ENCODE measurements at regions not wholly inside any gene's neighbourhood (a gene's known extent, or its start where the extent isn't known, plus 50 kb on each side); places are given as distances from the start of the nearest gene placed in this dataset.

DNA sequence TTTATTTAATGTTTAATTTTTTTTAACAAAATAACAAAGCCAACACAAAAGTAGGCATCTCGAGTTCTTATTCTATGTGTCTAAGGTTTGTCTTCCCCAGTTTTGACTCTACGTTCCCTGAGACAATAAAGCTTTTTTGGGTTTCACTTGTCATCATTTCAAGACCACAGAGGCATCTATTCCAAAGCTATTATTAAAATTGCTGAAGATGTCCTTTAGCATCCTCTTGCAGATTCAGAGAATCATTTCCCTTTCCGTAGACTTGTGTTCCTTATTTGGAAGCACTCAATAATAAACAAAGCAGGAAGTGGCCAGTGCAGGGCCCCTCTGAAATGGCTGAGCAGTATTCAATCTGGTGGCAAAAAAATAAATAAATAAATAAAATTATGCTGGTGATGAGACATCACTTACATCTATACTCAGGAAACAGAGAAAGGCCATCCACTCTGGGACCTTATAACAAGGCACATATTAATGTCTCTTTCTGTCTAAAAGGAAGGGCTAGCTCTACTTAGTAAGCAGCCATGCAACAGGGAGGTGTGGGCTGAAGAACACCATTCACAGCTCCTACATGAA is 362.3 kb downstream of the WDR72 start:
- DNase-seq = no peak

- DNase-seq = no peak
Observed at GRCh38 chr15:53395871-53396270, 363.6 kb downstream of the WDR72 start.

DNA sequence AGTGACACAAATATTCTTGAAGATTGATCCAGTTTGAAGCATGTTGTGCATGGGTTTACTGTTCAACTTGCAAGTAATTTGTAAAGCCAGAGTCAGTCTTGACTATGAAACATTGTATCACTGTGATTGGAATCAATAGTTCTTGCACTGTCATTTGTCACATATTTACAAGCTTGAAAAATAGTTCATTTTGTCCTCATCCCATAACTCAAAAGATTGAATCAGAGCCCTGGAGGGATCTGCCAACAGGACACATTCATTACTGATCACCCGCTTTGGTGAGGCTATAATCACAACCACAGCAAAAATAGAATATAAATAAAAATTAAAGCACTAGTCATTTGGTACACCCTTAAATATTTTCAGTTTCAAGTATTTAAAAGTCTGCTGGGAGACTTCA is 368.9 kb downstream of the WDR72 start:
- DNase-seq = no peak

GRCh38 chr15:53389271-53390037 is 370.0 kb downstream of the WDR72 start:
- DNase-seq = peak; percentile 36

DNA sequence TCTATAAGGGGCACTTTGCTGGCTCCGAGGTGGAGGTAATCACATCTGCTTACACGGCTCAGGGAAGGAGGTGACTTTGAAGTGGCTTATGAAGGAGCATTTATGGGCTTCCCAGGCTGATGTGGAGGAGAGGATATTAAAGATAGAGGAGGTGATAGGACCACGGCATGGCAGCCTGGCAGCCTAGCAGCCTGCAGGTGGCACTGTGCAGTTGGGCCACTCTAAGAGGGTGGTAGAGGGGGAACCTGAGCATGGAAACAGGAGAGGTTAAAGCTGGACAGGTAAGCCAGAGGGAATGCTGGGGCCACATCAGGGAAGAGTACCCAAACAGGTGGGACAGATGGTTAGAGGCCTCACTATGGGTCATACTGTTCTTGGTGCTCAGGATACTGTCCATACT is 375.0 kb downstream of the WDR72 start:
- DNase-seq = peak; percentile 81

DNA sequence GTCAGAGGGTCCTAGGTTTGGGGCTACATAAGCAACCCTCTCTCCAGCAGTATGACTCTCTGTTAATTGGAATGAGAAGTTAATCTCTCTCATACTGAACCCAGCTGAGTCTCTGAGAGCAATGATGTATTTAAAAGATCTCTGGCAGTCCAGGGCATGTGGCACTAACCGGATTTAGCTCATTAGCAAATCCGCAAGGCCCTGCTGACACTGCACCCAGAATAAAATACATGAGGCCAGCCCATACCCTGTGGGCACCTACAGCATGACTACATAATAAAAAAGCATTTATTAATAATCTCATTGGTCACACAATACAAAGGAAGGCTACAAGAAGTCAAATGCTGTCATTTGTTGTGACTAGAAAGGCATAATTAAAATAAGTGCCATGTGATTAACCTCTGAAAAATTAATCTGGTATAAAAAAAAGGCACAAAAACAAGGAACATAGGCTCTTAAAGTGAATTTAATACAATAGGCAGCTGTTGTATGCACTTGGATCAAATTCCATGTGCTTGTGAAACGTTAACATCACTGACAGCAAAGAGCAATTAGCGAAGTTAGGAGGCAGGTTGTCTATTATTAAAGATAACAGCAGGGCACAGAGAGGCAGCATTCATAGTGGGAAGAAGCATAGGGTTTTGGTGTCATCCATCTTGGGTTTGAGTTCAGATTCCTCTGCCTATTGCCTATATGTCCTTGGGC is 381.2 kb downstream of the WDR72 start:
- DNase-seq = peak; percentile 97

GRCh38 chr15:53367740-53368139 is 391.7 kb downstream of the WDR72 start:
- no peak for DNase-seq

DNA sequence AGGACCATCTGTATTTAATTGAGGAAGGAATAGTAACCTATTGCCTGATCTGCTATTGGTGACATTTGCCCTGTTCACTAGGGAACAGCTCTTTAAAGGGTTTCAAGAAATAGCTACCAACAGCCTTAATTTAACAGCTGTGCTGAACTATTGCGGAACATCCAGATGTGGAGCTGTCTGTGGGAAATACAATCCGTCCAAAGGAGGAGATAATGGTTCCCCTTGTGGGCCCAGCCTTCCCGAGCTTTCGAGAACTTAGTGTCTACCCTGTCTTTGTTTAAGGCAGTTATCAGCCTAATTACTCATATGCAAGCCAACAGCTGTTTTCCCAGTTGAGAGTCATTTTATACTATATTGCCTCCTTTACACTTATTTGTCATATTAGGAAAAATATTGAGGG is 398.6 kb downstream of the WDR72 start:
- DNase-seq = no peak

- no peak for DNase-seq
Observed at GRCh38 chr15:53359038-53359437, 400.4 kb downstream of the WDR72 start.

GRCh38 chr15:53354874-53355273 is 404.6 kb downstream of the WDR72 start:
- no peak for DNase-seq

DNA sequence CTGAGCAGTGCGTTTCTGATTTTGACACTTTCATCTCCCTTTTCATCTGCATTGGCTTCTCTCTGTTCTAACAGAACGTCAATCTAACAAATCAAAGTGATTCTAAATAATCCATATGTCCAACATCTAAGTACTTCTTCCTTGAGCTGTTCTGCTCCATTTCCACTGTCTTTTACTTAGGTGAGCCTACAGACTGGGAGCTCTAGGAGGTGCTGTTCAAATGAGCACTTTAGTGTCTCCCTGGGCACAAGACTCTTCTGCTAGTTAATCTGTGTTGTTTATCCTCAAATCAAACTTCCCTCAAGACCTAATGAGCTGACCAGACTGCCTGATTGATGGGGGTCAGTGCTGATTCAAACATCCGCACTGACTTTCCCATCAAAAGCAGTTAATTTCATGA is 408.1 kb downstream of the WDR72 start:
- peak; percentile 27 for DNase-seq

DNA sequence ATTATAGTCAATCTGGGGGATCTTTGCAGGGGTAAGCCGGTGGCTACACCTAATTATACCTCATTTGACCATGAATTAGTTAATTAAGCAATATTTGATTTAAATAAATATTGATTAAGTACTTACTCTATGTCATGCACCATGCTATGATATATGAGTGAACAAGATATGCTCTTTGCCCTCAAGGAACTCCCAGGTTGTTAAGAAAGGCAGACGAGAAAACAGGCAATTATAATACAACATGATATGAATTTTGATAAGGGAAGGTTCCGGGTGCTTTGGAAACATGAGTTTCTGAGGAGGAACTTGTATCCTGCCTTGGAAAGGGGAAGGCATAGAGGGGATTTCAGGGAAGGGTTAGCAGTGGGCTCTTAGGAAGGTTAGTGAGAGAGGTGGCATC is 412.9 kb downstream of the WDR72 start:
- DNase-seq = no peak

DNA sequence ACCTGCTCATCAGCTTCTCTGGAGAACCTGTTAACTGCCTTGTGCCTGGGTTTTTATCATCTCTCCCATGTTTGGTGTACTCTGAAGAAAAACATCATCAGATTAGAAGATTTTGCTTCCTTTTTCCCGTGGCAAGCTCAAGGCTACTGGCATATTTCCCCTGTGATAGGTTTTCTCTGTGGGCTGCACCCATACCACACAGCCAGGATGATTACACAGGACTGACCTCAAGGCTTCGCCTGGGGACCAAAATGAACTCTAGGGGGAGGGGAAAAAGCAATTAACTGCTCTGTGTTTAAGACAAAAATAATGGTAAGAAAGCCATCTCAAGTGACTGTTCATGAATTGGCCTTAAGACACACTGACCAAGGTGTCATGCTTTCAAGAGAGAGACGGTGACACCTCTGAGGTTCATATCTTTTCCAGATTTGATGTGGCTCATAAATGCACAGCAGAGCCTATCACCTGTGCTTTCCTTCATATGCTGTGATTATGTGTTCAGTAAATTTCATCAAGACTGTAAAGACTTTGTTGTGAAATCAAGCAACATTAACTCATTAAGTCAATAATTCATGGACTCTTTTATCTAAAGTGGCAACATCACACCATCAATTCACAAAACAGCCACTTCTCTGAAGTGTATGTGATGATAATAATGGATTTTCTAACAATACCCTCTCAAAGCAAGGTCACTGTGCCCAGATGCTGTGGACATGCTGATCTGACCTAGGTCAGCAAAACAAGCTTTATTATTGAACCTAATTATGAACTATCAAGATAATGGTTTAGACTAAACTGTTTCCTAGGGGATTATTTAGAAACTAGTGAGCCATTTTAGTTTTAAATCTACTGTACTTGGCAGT is 427.9 kb downstream of the WDR72 start:
- DNase-seq = peak; percentile 88

DNA sequence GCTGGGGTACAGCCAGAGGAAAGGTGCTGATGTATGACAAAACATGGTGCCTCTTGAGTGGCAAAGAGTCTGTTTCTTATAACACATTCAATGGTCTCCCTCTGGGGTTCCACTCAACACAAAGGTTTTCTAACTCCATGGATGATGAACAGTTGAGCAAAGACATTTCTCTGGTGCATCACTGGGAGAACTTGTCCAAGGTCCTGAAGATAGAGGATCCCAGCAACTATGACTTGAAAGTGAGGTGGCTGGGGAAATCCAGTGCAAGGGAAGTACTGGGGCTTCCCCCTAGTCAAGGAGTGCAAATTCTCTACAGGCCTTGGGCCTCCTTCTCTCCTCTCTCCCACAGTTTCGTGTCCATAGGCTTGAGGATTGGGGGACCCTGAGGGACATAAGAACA is 431.1 kb downstream of the WDR72 start:
- no peak for DNase-seq

- peak; percentile 59 for DNase-seq
Observed at GRCh38 chr15:53324061-53324460, 435.4 kb downstream of the WDR72 start.

- DNase-seq = peak; percentile 41
Observed at GRCh38 chr15:53323191-53323590, 436.3 kb downstream of the WDR72 start.

- DNase-seq = no peak
Observed at GRCh38 chr15:53320816-53321215, 438.6 kb downstream of the WDR72 start.

- no peak for DNase-seq
Observed at GRCh38 chr15:53312707-53313106, 446.8 kb downstream of the WDR72 start.

DNA sequence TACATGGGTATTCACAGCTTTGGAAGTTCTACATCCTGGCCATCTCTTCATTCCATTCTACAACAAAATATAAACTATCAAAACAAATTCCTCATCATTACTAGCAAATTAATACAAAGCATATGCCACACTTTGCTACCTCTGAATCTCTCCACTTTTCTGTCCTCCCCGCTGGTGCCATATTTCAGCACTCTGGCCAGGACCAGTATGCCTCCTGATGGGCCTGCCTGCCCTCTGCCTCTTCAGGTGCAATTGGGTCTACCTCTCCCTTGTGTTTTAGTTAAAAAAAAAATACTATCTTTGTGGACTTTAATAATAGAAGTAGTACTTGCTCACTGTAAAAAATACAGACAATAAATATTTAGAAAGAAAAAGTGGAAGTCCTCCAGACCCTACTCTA is 448.8 kb downstream of the WDR72 start:
- no peak for DNase-seq

DNA sequence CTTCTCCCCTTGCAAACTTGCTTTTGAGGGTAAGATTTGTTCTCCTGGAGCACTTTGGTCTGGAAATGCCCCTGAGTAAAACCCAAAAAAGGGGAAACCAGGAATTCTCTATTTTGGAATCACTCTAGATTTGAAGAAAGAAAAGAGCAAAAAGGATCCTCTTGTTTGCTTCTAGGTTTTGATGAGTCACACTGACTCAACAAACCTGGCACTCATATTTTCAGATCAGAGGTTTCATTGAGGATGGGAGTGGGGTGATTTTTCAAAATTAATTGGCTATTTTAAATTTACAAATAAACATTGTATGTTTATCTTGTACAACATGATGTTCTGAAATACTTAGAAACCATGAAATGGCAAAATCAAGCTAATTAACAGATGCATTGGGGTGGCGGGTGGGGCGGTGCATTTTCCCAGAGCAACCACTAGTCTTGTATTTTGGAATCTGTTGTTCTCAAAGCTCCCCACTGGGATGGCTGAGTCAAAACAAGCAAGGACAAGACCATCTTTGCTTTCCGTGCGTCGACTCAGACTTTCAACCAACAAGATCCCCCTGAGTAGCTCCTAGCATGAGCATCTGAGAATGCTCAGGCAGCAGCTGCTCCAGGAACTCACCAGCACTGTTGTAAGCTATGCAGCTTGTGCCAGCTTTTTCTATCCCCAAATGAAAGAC is 451.4 kb downstream of the WDR72 start:
- peak; percentile 27 for DNase-seq

GRCh38 chr15:53305554-53305953 is 453.9 kb downstream of the WDR72 start:
- no peak for DNase-seq

GRCh38 chr15:53305101-53305500 is 454.4 kb downstream of the WDR72 start:
- no peak for DNase-seq

DNA sequence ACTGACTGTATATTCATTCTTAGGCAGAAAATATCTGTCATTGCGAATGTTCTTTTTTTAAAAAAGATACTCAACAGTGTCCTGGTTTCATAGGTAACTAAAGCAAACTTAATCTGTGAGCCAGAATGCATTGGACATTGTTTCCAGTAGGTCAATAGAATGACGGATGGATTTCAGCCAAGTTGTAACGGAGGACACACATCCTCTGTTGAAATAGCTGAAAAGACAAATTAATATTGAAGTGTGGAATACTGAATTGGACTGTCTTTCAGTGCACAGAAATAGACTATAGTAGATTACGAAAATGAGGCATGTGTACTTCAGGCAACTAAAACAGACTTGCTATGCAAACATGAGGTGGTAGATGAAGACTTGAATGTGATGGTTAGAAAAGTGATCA is 461.6 kb downstream of the WDR72 start:
- no peak for DNase-seq

All from NCI-H69 (cell line).